Lower leg skin (tissue), 4 donors: ENCODE measurements at regions not wholly inside any gene's neighbourhood (a gene's known extent, or its start where the extent isn't known, plus 50 kb on each side); places are given as distances from the start of the nearest gene placed in this dataset.

Experiments
- DNase-seq, 2 donors: peaks; one replicate each; pipeline ENCODE4 v3.0.0-alpha.2; 2019; ENCODE audit warnings: low spot score in 2 of 2
- H3K4me3 ChIP-seq: fragments of 200-600 bp; sonication (generic); 2 replicates; pipeline ENCODE4 v1.5.1; 2017; ENCODE audit warnings: mild to moderate bottlenecking, low read depth; ENCODE audit not compliant: poor library complexity, severe bottlenecking
- CTCF ChIP-seq, 3 donors: fragments of 450-650 bp; IDR thresholded peaks; one replicate each; pipeline ENCODE4 v1.5.1; 2016; ENCODE audit warnings: antibody characterized with exemption in 3 of 3, mild to moderate bottlenecking in 3 of 3, moderate library complexity in 2 of 3
- POLR2A ChIP-seq, 2 donors: fragments of 450-650 bp; IDR thresholded peaks; one replicate each; pipeline ENCODE4 v1.6.1; 2016 to 2017; ENCODE audit warnings: antibody characterized with exemption in 2 of 2, mild to moderate bottlenecking in 1 of 2, moderate library complexity in 1 of 2
- WGBS, 2 donors: methylation state at CpG; one replicate each; pipeline ENCODE4 v1.1.5; 2018; 5-methylcytosine and 5-hydroxymethylcytosine counted together
- intact Hi-C: fragments of 100-400 bp; cut with DNase I; formaldehyde crosslinking; loops from one replicate; pipeline ENCODE4 v1.15.0; 2023; ENCODE audit warnings: low total_unique reads

DNA sequence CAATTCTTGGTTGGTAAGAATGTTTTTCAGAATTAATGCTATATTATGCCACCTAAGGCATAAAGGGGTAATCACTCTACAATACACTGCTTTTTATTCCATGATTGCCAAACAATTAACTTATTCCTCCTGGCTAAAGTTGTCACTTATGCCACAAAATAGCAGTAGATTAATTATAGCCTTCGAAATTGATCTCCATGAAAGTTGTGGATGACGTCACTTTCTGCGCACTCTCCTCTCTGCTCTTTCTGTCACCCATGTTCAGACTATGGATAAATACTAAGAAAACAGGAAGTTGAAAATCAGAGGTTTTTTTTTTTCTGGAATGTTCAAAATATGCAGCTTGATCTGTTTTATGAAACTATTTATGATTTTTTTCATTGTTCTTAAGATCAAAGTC is 790.1 kb upstream of the CNTN5 start:
- intact Hi-C loops, result no loop called here
- WGBS, 2 donors, result 80 to 81% methylated on average over 3 of the region's 3 CpGs
- no peak overlapping the region for H3K4me3 ChIP-seq
- DNase-seq, result no peak
- TF ChIP-seq POLR2A (IDR thresholded peaks at IDR 0.05) (no peak), CTCF (IDR thresholded peaks at IDR 0.05) (no peak)

DNA sequence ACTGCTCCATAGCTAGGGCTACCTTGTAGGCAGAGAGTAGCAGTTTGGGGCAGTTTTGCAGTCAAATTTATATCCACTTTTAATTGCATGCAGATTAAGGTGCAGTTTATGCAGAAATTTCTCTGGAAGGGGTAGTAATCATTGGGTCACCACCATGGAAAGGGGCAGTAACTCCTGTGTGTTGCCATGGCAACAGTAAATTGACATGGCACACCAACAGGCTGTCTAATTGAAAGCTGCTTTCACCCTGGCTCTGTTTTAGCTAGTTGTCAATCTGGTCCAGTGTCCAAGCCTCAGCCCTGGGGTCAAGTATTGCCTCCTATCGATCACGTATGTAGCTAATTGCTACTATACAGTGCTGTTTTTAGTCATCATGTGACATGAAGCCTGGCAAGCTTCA is 786.1 kb upstream of the CNTN5 start:
- H3K4me3 ChIP-seq, result no peak overlapping the region
- TF ChIP-seq POLR2A (IDR thresholded peaks at IDR 0.05) (no peak), CTCF (IDR thresholded peaks at IDR 0.05) (no peak)
- intact Hi-C loops, result no loop called here
- WGBS, 2 donors, result 76 to 80% methylated on average over 2 of the region's 2 CpGs
- DNase-seq, result no peak

DNA sequence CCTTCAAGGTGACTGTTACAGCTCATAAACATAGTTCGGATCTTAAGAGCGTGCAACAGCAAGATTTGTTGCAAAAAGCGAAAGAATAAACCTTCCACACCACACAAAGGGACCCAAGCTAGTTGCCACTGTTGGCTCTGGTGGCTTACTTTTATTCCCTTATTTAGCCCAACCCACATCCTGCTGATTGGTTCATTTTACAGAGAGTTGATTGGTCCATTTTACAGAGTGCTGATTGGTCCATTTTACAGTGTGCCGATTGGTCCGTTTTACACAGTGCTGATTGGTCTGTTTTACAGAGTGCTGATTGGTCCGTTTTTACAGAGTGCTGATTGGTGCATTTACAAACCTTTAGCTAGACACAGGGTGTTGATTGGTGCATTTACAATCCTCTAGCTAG is 776.9 kb upstream of the CNTN5 start:
- WGBS, 2 donors, result 71 to 81% methylated on average over 6 of the region's 6 CpGs
- TF ChIP-seq POLR2A (IDR thresholded peaks at IDR 0.05) (no peak), CTCF (IDR thresholded peaks at IDR 0.05) (no peak)
- intact Hi-C loops, result no loop called here
- no peak for DNase-seq
- H3K4me3 ChIP-seq, result no peak overlapping the region

DNA sequence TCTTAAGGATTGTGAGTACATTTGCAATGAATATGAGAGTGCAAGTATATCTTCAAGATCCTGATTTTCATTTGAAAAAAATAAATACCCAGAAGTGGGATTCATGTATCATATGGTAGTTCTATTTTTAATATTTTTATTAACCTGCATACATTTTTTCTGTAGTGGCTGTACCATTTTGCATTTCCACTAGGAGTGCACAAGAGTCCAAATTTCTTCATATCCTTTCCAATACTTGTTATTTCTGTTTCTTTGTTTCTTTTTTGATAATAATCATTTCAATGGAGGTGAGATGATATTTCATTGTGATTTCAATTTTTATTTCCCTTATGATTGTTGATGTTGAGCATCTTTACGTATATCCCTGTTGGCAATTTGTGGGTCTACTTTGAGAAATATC is 759.8 kb upstream of the CNTN5 start:
- 93 to 97% methylated on average over 1 of the region's 1 CpG for WGBS, 2 donors
- no peak for DNase-seq
- TF ChIP-seq POLR2A (IDR thresholded peaks at IDR 0.05), result no peak
- no peak for TF ChIP-seq CTCF (IDR thresholded peaks at IDR 0.05)
- H3K4me3 ChIP-seq, result no peak overlapping the region
- intact Hi-C loops, result no loop called here

GRCh38 chr11:98277251-98277912 is 743.4 kb upstream of the CNTN5 start:
- WGBS, 2 donors, result 53 to 63% methylated on average over 2 of the region's 2 CpGs
- H3K4me3 ChIP-seq, result no peak overlapping the region
- TF ChIP-seq CTCF (IDR thresholded peaks at IDR 0.05), result no peak
- TF ChIP-seq POLR2A (IDR thresholded peaks at IDR 0.05), result no peak
- DNase-seq, result no peak
- intact Hi-C loops, result no loop called here

DNA sequence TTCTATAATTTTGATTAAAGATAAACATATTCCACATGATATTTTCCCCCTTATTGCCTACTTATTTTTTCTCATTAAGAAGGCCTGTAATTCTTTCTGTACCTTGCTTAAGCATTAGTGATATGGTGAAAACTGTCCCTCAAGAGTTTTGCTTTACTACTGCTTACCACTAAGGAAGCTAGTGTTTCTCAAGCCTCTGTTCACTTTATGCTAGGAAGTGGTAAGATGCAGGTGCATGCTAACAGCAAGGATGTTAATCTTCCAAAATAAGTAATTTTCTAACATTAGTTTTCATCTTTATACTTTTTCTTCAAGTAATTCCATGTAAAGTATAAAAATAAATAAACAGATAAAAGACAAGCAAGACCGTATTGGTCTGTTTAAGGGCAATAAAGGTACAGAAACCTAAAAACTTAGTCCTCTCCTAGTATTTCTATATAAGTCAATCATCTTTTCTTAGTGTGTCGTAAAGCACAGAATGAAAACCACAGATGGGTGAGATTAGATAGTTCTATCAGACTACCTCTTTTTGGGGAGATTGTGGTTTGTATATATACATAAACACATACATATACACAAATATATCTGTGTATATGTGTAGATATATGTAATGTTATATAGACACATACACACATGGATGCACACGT is 731.0 kb upstream of the CNTN5 start:
- 84 to 90% methylated on average over 3 of the region's 3 CpGs for WGBS, 2 donors
- TF ChIP-seq CTCF (IDR thresholded peaks at IDR 0.05) (no peak), POLR2A (IDR thresholded peaks at IDR 0.05) (no peak)
- intact Hi-C loops, result no loop called here

More for the DNA sequence above, 731.0 kb upstream of the CNTN5 start:
- no peak for DNase-seq
- H3K4me3 ChIP-seq, result no peak overlapping the region
